Aorta (tissue), 5 donors: ENCODE measurements at regions not wholly inside any gene's neighbourhood (a gene's known extent, or its start where the extent isn't known, plus 50 kb on each side); places are given as distances from the start of the nearest gene placed in this dataset.
"Not testable (repeated sequence)": the region's sequence is repeated elsewhere in the genome, so short reads cannot be mapped to it uniquely, and the experiment has no call there.

ENCODE experiments used
- ATAC-seq: fragments of 200-7000 bp; cut with Tn5 transposase; one replicate; pipeline ENCODE4 v1.9.1; 2022; ENCODE audit warnings: moderate library complexity; ENCODE audit not compliant: low FRiP score
- DNase-seq, 2 donors: peaks; one replicate each; pipeline ENCODE4 v3.0.0-alpha.2; 2020
- H3K27ac ChIP-seq, 2 donors: one replicate each; pipeline ENCODE4 v1.5.1; 2013; ENCODE audit warnings: low read length in 2 of 2, mild to moderate bottlenecking in 2 of 2, moderate library complexity in 2 of 2, control low read depth in 1 of 2, inconsistent platforms in 1 of 2, low read depth in 1 of 2
- H3K27me3 ChIP-seq, 2 donors: one replicate each; pipeline ENCODE4 v1.6.1; 2013; ENCODE audit warnings: control low read depth in 1 of 2, low read length in 1 of 2, mild to moderate bottlenecking in 1 of 2, moderate library complexity in 1 of 2; ENCODE audit not compliant: insufficient read depth in 2 of 2, control insufficient read depth in 1 of 2
- H3K36me3 ChIP-seq, 2 donors: one replicate each; pipeline ENCODE4 v1.6.1; 2013; ENCODE audit warnings: control low read depth in 1 of 2, low read length in 1 of 2, mild to moderate bottlenecking in 1 of 2; ENCODE audit not compliant: insufficient read depth in 2 of 2, control insufficient read depth in 1 of 2
- H3K4me1 ChIP-seq, 2 donors: one replicate each; pipeline ENCODE4 v1.6.1; 2013; ENCODE audit warnings: low read length in 2 of 2, control low read depth in 1 of 2, mild to moderate bottlenecking in 1 of 2, moderate library complexity in 1 of 2; ENCODE audit not compliant: insufficient read depth in 2 of 2, control insufficient read depth in 1 of 2
- H3K4me3 ChIP-seq, 2 donors: one replicate each; pipeline ENCODE4 v1.5.1; 2013; ENCODE audit warnings: low read length in 2 of 2, control low read depth in 1 of 2, mild to moderate bottlenecking in 1 of 2
- H3K9me3 ChIP-seq: one replicate; pipeline ENCODE4 v1.6.1; 2013; ENCODE audit warnings: mild to moderate bottlenecking, low read length; ENCODE audit not compliant: control insufficient read depth
- WGBS, 2 donors: extraction: QIAGEN DNeasy Blood & Tissue Kit; methylation state at CpG; one replicate each; pipeline ENCODE4 v1.1.7; 2013; 5-methylcytosine and 5-hydroxymethylcytosine counted together
- intact Hi-C, 2 donors: fragments of 100-400 bp; cut with DNase I; formaldehyde crosslinking; loops; one replicate each; pipeline versions ENCODE4 v1.14.2 to v1.15.0; 2022
- donor health status: healthy with polysubstance abuse.
- donor health status: Bipolar disorder and iron deficiency.
- donor health status: DM: no; HTN: no; CAD: no.
- donor health status: DM: no; HTN: no; CAD: no.
- donor health status: DM: yes; HTN: yes; CAD: no.

- WGBS, 2 donors = 17 to 36% methylated on average over 21 to 26 of the region's 47 CpGs
- H3K9me3 ChIP-seq, H3K36me3 ChIP-seq, ATAC-seq, H3K4me3 ChIP-seq, DNase-seq, H3K27ac ChIP-seq, intact Hi-C loops, H3K4me1 ChIP-seq, H3K27me3 ChIP-seq: not testable (repeated sequence)
These were observed 165.2 kb upstream of the ZNG1F start for GRCh38 chr9:41354060-41354934.

GRCh38 chr9:41353026-41353425, 163.9 kb upstream of the ZNG1F start:
- H3K27ac ChIP-seq, ATAC-seq, DNase-seq, H3K4me3 ChIP-seq, H3K4me1 ChIP-seq, H3K27me3 ChIP-seq, H3K36me3 ChIP-seq, intact Hi-C loops, H3K9me3 ChIP-seq: not testable (repeated sequence)
- WGBS, 2 donors = 85 to 91% methylated on average over 12 to 19 of the region's 20 CpGs

- H3K36me3 ChIP-seq, H3K4me1 ChIP-seq, H3K4me3 ChIP-seq, DNase-seq, H3K27ac ChIP-seq, H3K9me3 ChIP-seq, ATAC-seq, intact Hi-C loops, H3K27me3 ChIP-seq: not testable (repeated sequence)
- WGBS, 2 donors = 87 to 88% methylated on average over 12 to 18 of the region's 20 CpGs
These were observed 163.3 kb upstream of the ZNG1F start for GRCh38 chr9:41352390-41352789.

- intact Hi-C loops, ATAC-seq, H3K4me3 ChIP-seq, H3K4me1 ChIP-seq, H3K9me3 ChIP-seq, H3K36me3 ChIP-seq, H3K27me3 ChIP-seq, H3K27ac ChIP-seq, DNase-seq: not testable (repeated sequence)
- 94 to 96% methylated on average over 2 of the region's 3 CpGs for WGBS, 2 donors
These were observed 158.8 kb upstream of the ZNG1F start for GRCh38 chr9:41347893-41348292.

- H3K4me3 ChIP-seq, H3K27ac ChIP-seq, H3K4me1 ChIP-seq, H3K9me3 ChIP-seq, ATAC-seq, DNase-seq, intact Hi-C loops, H3K27me3 ChIP-seq, H3K36me3 ChIP-seq: not testable (repeated sequence)
- 75 to 85% methylated on average over 2 to 3 of the region's 5 CpGs for WGBS, 2 donors
These were observed 143.4 kb upstream of the ZNG1F start for GRCh38 chr9:41332562-41332961.

GRCh38 chr9:41321277-41321676, 132.2 kb upstream of the ZNG1F start:
- H3K27ac ChIP-seq, H3K36me3 ChIP-seq, H3K4me3 ChIP-seq, H3K9me3 ChIP-seq, intact Hi-C loops, DNase-seq, ATAC-seq, H3K27me3 ChIP-seq, H3K4me1 ChIP-seq: not testable (repeated sequence)
- WGBS, 2 donors = 76% methylated on average over 2 of the region's 2 CpGs; no CpG with 5 or more reads in 1 of the 2 donors

GRCh38 chr9:41308953-41309352, 119.8 kb upstream of the ZNG1F start:
- intact Hi-C loops, H3K36me3 ChIP-seq, H3K27ac ChIP-seq, H3K27me3 ChIP-seq, H3K4me1 ChIP-seq, DNase-seq, H3K9me3 ChIP-seq, ATAC-seq, H3K4me3 ChIP-seq: not testable (repeated sequence)
- 57 to 60% methylated on average over 6 of the region's 6 CpGs for WGBS, 2 donors

- H3K36me3 ChIP-seq, H3K27ac ChIP-seq, H3K4me3 ChIP-seq, intact Hi-C loops, DNase-seq, ATAC-seq, H3K27me3 ChIP-seq, H3K4me1 ChIP-seq, H3K9me3 ChIP-seq: not testable (repeated sequence)
- 86 to 87% methylated on average over 16 of the region's 16 CpGs for WGBS, 2 donors
These were observed 96.6 kb upstream of the ZNG1F start for GRCh38 chr9:41285744-41286143.
